CD4-positive, alpha-beta T cell (primary cell): ENCODE measurements at regions not wholly inside any gene's neighbourhood (a gene's known extent, or its start where the extent isn't known, plus 50 kb on each side); places are given as distances from the start of the nearest gene placed in this dataset.

Experiments used
- ATAC-seq: fragments of 200-7000 bp; cut with Tn5 transposase; one replicate; pipeline ENCODE4 v1.10.0; 2022; ENCODE audit warnings: mild to moderate bottlenecking; ENCODE audit not compliant: poor library complexity
- CTCF ChIA-PET: fragments of 350-600 bp; sonication (Branson Sonifier 250); formaldehyde crosslinking; loops from one replicate; lab custom pipeline; 2021; ENCODE audit warnings: antibody characterized with exemption, inconsistent platforms; lab: Charles Lee
- POLR2A ChIA-PET: fragments of 350-600 bp; sonication (Branson Sonifier 250); formaldehyde crosslinking; loops from one replicate; lab custom pipeline; 2021; ENCODE audit warnings: antibody characterized with exemption, inconsistent platforms; lab: Charles Lee
- DNase-seq, 14 experiments: peaks; one replicate each; pipeline ENCODE4 v3.0.0-alpha.2; 2013 to 2020; ENCODE audit warnings: mixed read lengths in 2 of 14
- H3K27ac ChIP-seq, 2 donors: one replicate each; pipeline versions ENCODE4 v1.5.1 to v1.7.0; 2013; ENCODE audit warnings: low read length in 2 of 2, low read depth in 1 of 2, mild to moderate bottlenecking in 1 of 2
- H3K27me3 ChIP-seq, 2 experiments: 1 replicate in 1 of 2; 2 replicates in 1 of 2; pipeline versions ENCODE4 v1.6.1 to v1.7.0; 2013; ENCODE audit warnings: low read length in 2 of 2, control low read depth in 1 of 2, mild to moderate bottlenecking in 1 of 2, moderate library complexity in 1 of 2; ENCODE audit not compliant: insufficient read depth in 2 of 2, control insufficient read depth in 1 of 2
- H3K36me3 ChIP-seq: one replicate; pipeline ENCODE4 v1.6.1; 2013; ENCODE audit warnings: low read length, control low read depth; ENCODE audit not compliant: insufficient read depth
- H3K4me1 ChIP-seq: one replicate; pipeline ENCODE4 v1.6.1; 2013; ENCODE audit warnings: low read length, control low read depth; ENCODE audit not compliant: insufficient read depth
- H3K4me3 ChIP-seq: one replicate; pipeline ENCODE4 v1.5.1; 2013; ENCODE audit warnings: mild to moderate bottlenecking, low read length, moderate library complexity
- H3K9me3 ChIP-seq, 2 experiments: 1 replicate in 1 of 2; 2 replicates in 1 of 2; pipeline versions ENCODE4 v1.6.1 to v1.7.0; 2013; ENCODE audit warnings: low read length in 2 of 2, mild to moderate bottlenecking in 2 of 2, control low read depth in 1 of 2, moderate library complexity in 1 of 2; ENCODE audit not compliant: control insufficient read depth in 1 of 2, insufficient read depth in 1 of 2
- H3K27ac Mint-ChIP-seq: one replicate; pipeline ENCODE4 v1.8.0; 2020; ENCODE audit warnings: mixed read lengths
- H3K27me3 Mint-ChIP-seq: one replicate; pipeline ENCODE4 v1.8.0; 2021; ENCODE audit warnings: mixed read lengths
- H3K36me3 Mint-ChIP-seq: one replicate; pipeline ENCODE4 v1.8.0; 2021; ENCODE audit warnings: low read depth, mixed read lengths
- H3K4me1 Mint-ChIP-seq: one replicate; pipeline ENCODE4 v1.8.0; 2021; ENCODE audit warnings: low read depth, mixed read lengths
- H3K4me3 Mint-ChIP-seq: one replicate; pipeline ENCODE4 v1.8.0; 2020; ENCODE audit warnings: mild to moderate bottlenecking, mixed read lengths
- H3K9me3 Mint-ChIP-seq: one replicate; pipeline ENCODE4 v1.8.0; 2020; ENCODE audit warnings: mixed read lengths
- intact Hi-C, 2 experiments: fragments of 100-400 bp; cut with DNase I in 1 of 2; cut with micrococcal nuclease in 1 of 2; formaldehyde crosslinking; loops; one replicate each; pipeline versions ENCODE4 v1.15.1 to v1.9.0; 2023 to 2025; cut with DNase I, micrococcal nuclease
- TF ChIP-seq, protein P1 (sequence below): fragments of 200-600 bp; IDR thresholded peaks from one replicate; pipeline ENCODE4 v1.8.0; 2022; ENCODE audit warnings: antibody characterized with exemption, mild to moderate bottlenecking

DNA sequence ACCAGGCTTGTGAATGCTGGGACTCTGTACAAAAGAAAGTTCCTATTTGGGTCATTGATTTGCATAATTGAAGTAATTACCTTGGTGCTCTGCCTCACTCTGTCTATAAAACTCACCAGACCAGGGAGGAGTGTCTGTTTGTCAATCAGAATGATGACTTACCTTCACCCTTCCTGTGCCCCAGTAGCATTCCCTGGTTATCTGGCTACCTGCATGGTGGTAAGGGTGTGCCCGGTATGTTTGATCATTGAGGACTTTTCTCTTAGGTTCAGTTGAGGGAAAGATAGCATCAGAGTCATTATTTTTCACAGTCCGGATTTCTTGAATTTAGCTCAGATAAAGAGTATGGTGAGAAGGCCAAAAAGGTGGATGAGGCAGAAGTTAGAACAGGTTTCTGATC is 190.0 kb downstream of the BRINP2 start:
- Mint-ChIP-seq H3K4me1 (no peaks in the 10 kb centered on the region), H3K9me3 (peaks cover 3% of the 10 kb centered on the region), H3K27ac (no peak overlapping the region), H3K27me3 (no peaks in the 10 kb centered on the region), H3K36me3 (no peaks in the 10 kb centered on the region), H3K4me3 (no peak overlapping the region)
- no peaks in the 10 kb centered on the region for H3K4me1 ChIP-seq
- H3K27me3 ChIP-seq = no peaks in the 10 kb centered on the region
- POLR2A ChIA-PET = no interaction called here
- no peaks in the 10 kb centered on the region for H3K36me3 ChIP-seq
- DNase-seq = no peak
- CTCF ChIA-PET = no interaction called here
- no peak overlapping the region for H3K27ac ChIP-seq
- ATAC-seq = no peak
- no peak overlapping the region for H3K4me3 ChIP-seq
- TF ChIP-seq, protein P1, sequence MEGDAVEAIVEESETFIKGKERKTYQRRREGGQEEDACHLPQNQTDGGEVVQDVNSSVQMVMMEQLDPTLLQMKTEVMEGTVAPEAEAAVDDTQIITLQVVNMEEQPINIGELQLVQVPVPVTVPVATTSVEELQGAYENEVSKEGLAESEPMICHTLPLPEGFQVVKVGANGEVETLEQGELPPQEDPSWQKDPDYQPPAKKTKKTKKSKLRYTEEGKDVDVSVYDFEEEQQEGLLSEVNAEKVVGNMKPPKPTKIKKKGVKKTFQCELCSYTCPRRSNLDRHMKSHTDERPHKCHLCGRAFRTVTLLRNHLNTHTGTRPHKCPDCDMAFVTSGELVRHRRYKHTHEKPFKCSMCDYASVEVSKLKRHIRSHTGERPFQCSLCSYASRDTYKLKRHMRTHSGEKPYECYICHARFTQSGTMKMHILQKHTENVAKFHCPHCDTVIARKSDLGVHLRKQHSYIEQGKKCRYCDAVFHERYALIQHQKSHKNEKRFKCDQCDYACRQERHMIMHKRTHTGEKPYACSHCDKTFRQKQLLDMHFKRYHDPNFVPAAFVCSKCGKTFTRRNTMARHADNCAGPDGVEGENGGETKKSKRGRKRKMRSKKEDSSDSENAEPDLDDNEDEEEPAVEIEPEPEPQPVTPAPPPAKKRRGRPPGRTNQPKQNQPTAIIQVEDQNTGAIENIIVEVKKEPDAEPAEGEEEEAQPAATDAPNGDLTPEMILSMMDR = no peak
- H3K9me3 ChIP-seq = no peaks in the 10 kb centered on the region
- intact Hi-C loops = no loop called here

DNA sequence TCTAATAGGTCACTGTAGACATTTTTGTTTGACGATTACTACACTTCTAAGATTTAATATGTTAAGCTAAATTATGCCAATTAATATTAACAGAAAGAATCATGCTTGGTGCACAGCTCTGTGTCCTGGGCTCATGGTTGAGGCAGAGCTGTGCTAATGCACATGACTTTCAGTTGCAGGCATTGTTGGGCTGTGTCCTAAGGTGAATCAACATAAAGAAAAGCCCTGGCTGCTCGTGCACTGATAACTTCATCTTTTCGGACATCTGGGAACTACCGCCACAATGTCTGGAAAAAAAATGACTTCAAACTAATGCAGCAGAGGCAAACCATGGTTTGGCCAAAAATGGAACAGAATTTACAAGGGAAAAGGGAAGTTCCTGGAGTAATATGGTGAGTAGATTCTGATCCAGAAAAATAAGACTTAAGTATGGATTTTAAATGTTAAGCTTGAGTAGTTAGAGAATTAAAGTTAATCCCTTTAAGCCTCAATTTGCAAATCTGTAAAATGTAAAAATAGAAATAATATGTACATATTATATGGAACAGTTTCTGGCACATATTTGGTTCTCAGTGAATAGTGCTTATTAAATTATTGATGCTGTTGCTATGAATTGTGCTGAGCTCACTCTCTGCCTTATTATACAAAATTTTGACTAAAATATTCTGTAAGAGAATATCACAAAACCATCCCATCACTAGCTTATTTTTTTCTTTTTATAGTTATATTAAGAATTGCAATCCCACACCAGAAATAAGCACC is 186.1 kb downstream of the BRINP2 start:
- peaks cover 3% of the 10 kb centered on the region for H3K9me3 Mint-ChIP-seq
- ChIA-PET POLR2A (no interaction called here), CTCF (no interaction called here)
- Histone ChIP-seq H3K27ac (no peak overlapping the region), H3K36me3 (no peaks in the 10 kb centered on the region), H3K9me3 (no peaks in the 10 kb centered on the region), H3K27me3 (no peaks in the 10 kb centered on the region), H3K4me1 (no peaks in the 10 kb centered on the region), H3K4me3 (no peak overlapping the region)
- TF ChIP-seq, protein P1 = no peak
- ATAC-seq = no peak
- no peak for DNase-seq
- H3K27ac Mint-ChIP-seq = no peak overlapping the region
- intact Hi-C loops = no loop called here
- no peaks in the 10 kb centered on the region for H3K27me3 Mint-ChIP-seq
- no peaks in the 10 kb centered on the region for H3K36me3 Mint-ChIP-seq
- H3K4me1 Mint-ChIP-seq = no peaks in the 10 kb centered on the region
- no peak overlapping the region for H3K4me3 Mint-ChIP-seq

DNA sequence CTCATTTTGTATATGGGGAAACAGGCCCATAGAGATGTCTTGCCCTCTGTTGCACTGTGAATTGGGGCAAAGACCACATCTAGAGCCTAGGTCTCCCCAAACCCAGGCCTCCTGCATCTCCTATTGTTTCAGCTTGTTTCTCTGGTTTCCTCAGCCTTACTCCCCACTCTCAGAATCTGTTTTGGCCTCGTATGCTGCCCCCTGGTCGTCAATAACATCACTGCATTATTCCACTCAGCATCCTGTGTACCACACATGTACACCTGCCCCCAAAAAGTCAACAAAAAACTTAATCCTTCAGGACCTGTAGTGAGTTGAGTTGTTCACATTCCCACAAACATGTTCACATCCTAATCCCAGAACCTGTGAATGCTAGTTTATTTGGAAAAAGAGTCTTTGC is 184.8 kb downstream of the BRINP2 start:
- intact Hi-C loops = no loop called here

More for the DNA sequence above, 184.8 kb downstream of the BRINP2 start:
- H3K27me3 ChIP-seq = no peaks in the 10 kb centered on the region
- no peak overlapping the region for H3K4me3 ChIP-seq
- H3K4me3 Mint-ChIP-seq = no peak overlapping the region
- H3K36me3 Mint-ChIP-seq = no peaks in the 10 kb centered on the region
- no peak overlapping the region for H3K27ac Mint-ChIP-seq
- DNase-seq (no peak), ATAC-seq (no peak)
- no peaks in the 10 kb centered on the region for H3K27me3 Mint-ChIP-seq
- ChIA-PET POLR2A (no interaction called here), CTCF (no interaction called here)
- TF ChIP-seq, protein P1 = no peak
- no peaks in the 10 kb centered on the region for H3K4me1 ChIP-seq
- H3K36me3 ChIP-seq = no peaks in the 10 kb centered on the region
- H3K4me1 Mint-ChIP-seq = no peaks in the 10 kb centered on the region
- no peak overlapping the region for H3K27ac ChIP-seq
- no peaks in the 10 kb centered on the region for H3K9me3 ChIP-seq
- peaks cover 3% of the 10 kb centered on the region for H3K9me3 Mint-ChIP-seq
